ENCODE measurements at regions not wholly inside any gene's neighbourhood (a gene's known extent, or its start where the extent isn't known, plus 50 kb on each side); places are given as distances from the start of the nearest gene placed in this dataset.

DNA sequence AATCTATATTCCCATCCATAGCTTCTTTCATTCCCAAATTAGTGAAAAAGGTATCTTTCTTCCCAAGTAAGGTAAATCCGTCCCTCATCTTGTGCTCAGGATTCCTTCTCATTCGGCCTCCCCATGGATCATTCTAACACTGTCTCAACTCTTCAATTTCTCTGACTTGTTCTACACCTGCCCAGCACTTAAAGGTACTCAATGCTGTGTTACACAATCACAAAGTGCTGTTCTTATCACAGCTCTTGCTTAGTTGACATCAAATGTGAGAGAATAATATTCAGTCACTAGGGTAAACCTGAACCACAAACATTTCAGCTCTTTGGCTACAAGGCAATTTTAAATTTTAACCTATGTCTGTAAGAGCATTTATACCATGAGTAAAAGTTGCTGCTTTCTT is 94.8 kb downstream of the DIRAS3 start:
- TF ChIP-seq, protein P1, sequence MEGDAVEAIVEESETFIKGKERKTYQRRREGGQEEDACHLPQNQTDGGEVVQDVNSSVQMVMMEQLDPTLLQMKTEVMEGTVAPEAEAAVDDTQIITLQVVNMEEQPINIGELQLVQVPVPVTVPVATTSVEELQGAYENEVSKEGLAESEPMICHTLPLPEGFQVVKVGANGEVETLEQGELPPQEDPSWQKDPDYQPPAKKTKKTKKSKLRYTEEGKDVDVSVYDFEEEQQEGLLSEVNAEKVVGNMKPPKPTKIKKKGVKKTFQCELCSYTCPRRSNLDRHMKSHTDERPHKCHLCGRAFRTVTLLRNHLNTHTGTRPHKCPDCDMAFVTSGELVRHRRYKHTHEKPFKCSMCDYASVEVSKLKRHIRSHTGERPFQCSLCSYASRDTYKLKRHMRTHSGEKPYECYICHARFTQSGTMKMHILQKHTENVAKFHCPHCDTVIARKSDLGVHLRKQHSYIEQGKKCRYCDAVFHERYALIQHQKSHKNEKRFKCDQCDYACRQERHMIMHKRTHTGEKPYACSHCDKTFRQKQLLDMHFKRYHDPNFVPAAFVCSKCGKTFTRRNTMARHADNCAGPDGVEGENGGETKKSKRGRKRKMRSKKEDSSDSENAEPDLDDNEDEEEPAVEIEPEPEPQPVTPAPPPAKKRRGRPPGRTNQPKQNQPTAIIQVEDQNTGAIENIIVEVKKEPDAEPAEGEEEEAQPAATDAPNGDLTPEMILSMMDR (IDR thresholded peaks at IDR 0.05; ENCODE audit: insufficient read depth, low read length): no peak
- DNase-seq (ENCODE audit: low read depth): no peak
- no peak overlapping the region for H3K4me3 ChIP-seq (ENCODE audit: low read depth, low read length)

DNA sequence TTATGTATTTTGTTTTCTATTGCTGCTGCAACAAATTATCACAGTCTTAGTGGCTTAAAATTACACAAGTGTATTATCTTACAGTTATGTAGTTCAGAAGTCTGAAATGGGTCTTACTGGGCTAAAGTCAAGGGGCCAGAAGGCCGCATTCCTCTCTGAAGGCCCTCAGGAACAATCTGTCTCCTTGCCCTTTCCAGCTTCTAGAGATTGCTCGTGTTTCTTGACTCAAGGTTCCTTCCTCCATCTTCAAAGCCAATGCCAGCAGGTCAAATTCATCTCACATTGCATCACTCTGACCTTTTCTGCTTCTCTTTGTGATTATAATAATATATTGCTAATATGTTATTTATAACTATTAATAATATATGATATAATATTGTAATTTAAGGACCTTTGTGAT is 97.1 kb downstream of the DIRAS3 start:
- DNase-seq (ENCODE audit: low read depth): no peak
- no peak overlapping the region for H3K4me3 ChIP-seq (ENCODE audit: low read depth, low read length)
- TF ChIP-seq, protein P1 (IDR thresholded peaks at IDR 0.05; ENCODE audit: insufficient read depth, low read length): no peak

- no peak overlapping the region for H3K4me3 ChIP-seq (ENCODE audit: low read depth, low read length)
- peak; percentile 55 for DNase-seq (ENCODE audit: low read depth)
- TF ChIP-seq, protein P1 (IDR thresholded peaks at IDR 0.05; ENCODE audit: insufficient read depth, low read length): no peak
Measured at GRCh38 chr1:67952071-67952470, 98.4 kb downstream of the DIRAS3 start.

DNA sequence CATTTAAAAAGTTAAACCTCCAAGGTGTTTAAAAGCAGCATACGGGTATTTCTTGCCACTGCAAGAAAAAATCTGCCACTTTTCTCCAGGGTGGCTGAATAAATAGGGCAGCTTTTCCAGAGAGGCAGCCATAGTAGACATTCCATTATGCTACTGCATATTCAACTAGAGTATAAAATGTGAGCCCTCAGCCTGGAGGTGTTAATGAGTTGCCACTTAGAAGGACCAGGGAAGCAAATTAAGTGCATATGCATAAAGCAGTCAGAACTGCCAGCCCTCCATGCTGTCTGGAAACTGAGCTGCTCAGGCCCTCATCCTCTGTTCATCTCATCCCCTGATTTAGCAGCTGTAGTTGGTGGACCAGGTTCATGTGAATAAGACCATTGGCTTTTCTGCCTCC is 99.4 kb downstream of the DIRAS3 start:
- DNase-seq (ENCODE audit: low read depth): no peak
- TF ChIP-seq, protein P1 (IDR thresholded peaks at IDR 0.05; ENCODE audit: insufficient read depth, low read length): no peak
- H3K4me3 ChIP-seq (ENCODE audit: low read depth, low read length): no peak overlapping the region

GRCh38 chr1:67948151-67949080 is 102.0 kb downstream of the DIRAS3 start:
- TF ChIP-seq, protein P1 (IDR thresholded peaks at IDR 0.05; ENCODE audit: insufficient read depth, low read length): no peak
- DNase-seq (ENCODE audit: low read depth): peak; percentile 77
- no peak overlapping the region for H3K4me3 ChIP-seq (ENCODE audit: low read depth, low read length)

GRCh38 chr1:67947114-67947513 is 103.3 kb downstream of the DIRAS3 start:
- TF ChIP-seq, protein P1 (IDR thresholded peaks at IDR 0.05; ENCODE audit: insufficient read depth, low read length): no peak
- no peak overlapping the region for H3K4me3 ChIP-seq (ENCODE audit: low read depth, low read length)
- DNase-seq (ENCODE audit: low read depth): no peak
